ENCODE measurements at regions not wholly inside any gene's neighbourhood (a gene's known extent, or its start where the extent isn't known, plus 50 kb on each side); places are given as distances from the start of the nearest gene placed in this dataset.

GRCh38 chr3:76078101-76078500 lies 292.8 kb upstream of the ZNF717 start:
- H3K36me3 Mint-ChIP-seq: no peaks in the 10 kb centered on the region
- peaks cover 4% of the 10 kb centered on the region for H3K9me3 Mint-ChIP-seq
- no peaks in the 10 kb centered on the region for H3K4me1 Mint-ChIP-seq
- H3K27ac Mint-ChIP-seq: no peak overlapping the region
- no peak for DNase-seq
- H3K4me3 Mint-ChIP-seq: no peak overlapping the region
- no peaks in the 10 kb centered on the region for H3K27me3 Mint-ChIP-seq

- H3K27me3 Mint-ChIP-seq: no peaks in the 10 kb centered on the region
- no peaks in the 10 kb centered on the region for H3K4me1 Mint-ChIP-seq
- H3K4me3 Mint-ChIP-seq: no peak overlapping the region
- no peak for DNase-seq
- H3K36me3 Mint-ChIP-seq: no peaks in the 10 kb centered on the region
- peaks cover 9% of the 10 kb centered on the region for H3K9me3 Mint-ChIP-seq
- no peak overlapping the region for H3K27ac Mint-ChIP-seq
Observed at GRCh38 chr3:76083992-76084391, 298.6 kb upstream of the ZNF717 start.

GRCh38 chr3:76096036-76096435 lies 310.7 kb upstream of the ZNF717 start:
- Mint-ChIP-seq H3K27ac (no peak overlapping the region), H3K27me3 (no peaks in the 10 kb centered on the region), H3K36me3 (no peaks in the 10 kb centered on the region), H3K9me3 (peaks cover 3% of the 10 kb centered on the region), H3K4me1 (no peaks in the 10 kb centered on the region), H3K4me3 (no peak overlapping the region)
- DNase-seq: no peak

- Mint-ChIP-seq H3K4me3 (no peak overlapping the region), H3K27ac (no peak overlapping the region), H3K36me3 (no peaks in the 10 kb centered on the region), H3K4me1 (no peaks in the 10 kb centered on the region), H3K9me3 (peaks cover 5% of the 10 kb centered on the region), H3K27me3 (no peaks in the 10 kb centered on the region)
- DNase-seq: no peak
Observed at GRCh38 chr3:76096836-76097588, 311.7 kb upstream of the ZNF717 start.

GRCh38 chr3:76097589-76097969 lies 312.2 kb upstream of the ZNF717 start:
- Mint-ChIP-seq H3K4me3 (no peak overlapping the region), H3K27me3 (no peaks in the 10 kb centered on the region), H3K4me1 (no peaks in the 10 kb centered on the region), H3K36me3 (no peaks in the 10 kb centered on the region), H3K27ac (no peak overlapping the region), H3K9me3 (peaks cover 5% of the 10 kb centered on the region)
- no peak for DNase-seq

GRCh38 chr3:76099956-76100355 lies 314.6 kb upstream of the ZNF717 start:
- Mint-ChIP-seq H3K9me3 (peaks cover 5% of the 10 kb centered on the region), H3K4me3 (no peak overlapping the region), H3K36me3 (no peaks in the 10 kb centered on the region), H3K27me3 (no peaks in the 10 kb centered on the region), H3K27ac (no peak overlapping the region), H3K4me1 (no peaks in the 10 kb centered on the region)
- DNase-seq: no peak

- H3K27ac Mint-ChIP-seq: no peak overlapping the region
- H3K9me3 Mint-ChIP-seq: peaks cover 3% of the 10 kb centered on the region
- H3K27me3 Mint-ChIP-seq: no peaks in the 10 kb centered on the region
- H3K36me3 Mint-ChIP-seq: no peaks in the 10 kb centered on the region
- no peaks in the 10 kb centered on the region for H3K4me1 Mint-ChIP-seq
- DNase-seq: peak; percentile 2
- no peak overlapping the region for H3K4me3 Mint-ChIP-seq
Observed at GRCh38 chr3:76107935-76108570, 322.7 kb upstream of the ZNF717 start.

GRCh38 chr3:76111808-76112207 lies 326.5 kb upstream of the ZNF717 start:
- Mint-ChIP-seq H3K4me3 (no peak overlapping the region), H3K4me1 (no peaks in the 10 kb centered on the region), H3K27me3 (no peaks in the 10 kb centered on the region), H3K27ac (no peak overlapping the region), H3K9me3 (peaks cover 7% of the 10 kb centered on the region), H3K36me3 (no peaks in the 10 kb centered on the region)
- no peak for DNase-seq

- Mint-ChIP-seq H3K4me1 (no peaks in the 10 kb centered on the region), H3K36me3 (no peaks in the 10 kb centered on the region), H3K27ac (no peak overlapping the region), H3K4me3 (no peak overlapping the region), H3K27me3 (no peaks in the 10 kb centered on the region), H3K9me3 (no peaks in the 10 kb centered on the region)
- DNase-seq: no peak
Observed at GRCh38 chr3:76122007-76122406, 336.7 kb upstream of the ZNF717 start.

- Mint-ChIP-seq H3K27ac (no peak overlapping the region), H3K4me3 (no peak overlapping the region), H3K9me3 (peaks cover 2% of the 10 kb centered on the region), H3K36me3 (no peaks in the 10 kb centered on the region), H3K27me3 (no peaks in the 10 kb centered on the region), H3K4me1 (no peaks in the 10 kb centered on the region)
- no peak for DNase-seq
Observed at GRCh38 chr3:76129441-76129840, 344.1 kb upstream of the ZNF717 start.

- Mint-ChIP-seq H3K36me3 (no peaks in the 10 kb centered on the region), H3K4me1 (no peaks in the 10 kb centered on the region), H3K9me3 (peaks cover 3% of the 10 kb centered on the region), H3K27ac (no peak overlapping the region), H3K27me3 (no peaks in the 10 kb centered on the region), H3K4me3 (no peak overlapping the region)
- no peak for DNase-seq
Observed at GRCh38 chr3:76131396-76132153, 346.2 kb upstream of the ZNF717 start.

- Mint-ChIP-seq H3K27me3 (no peaks in the 10 kb centered on the region), H3K4me1 (no peaks in the 10 kb centered on the region), H3K27ac (no peak overlapping the region), H3K9me3 (peaks cover 3% of the 10 kb centered on the region), H3K36me3 (no peaks in the 10 kb centered on the region), H3K4me3 (no peak overlapping the region)
- DNase-seq: no peak
Observed at GRCh38 chr3:76132154-76132470, 346.8 kb upstream of the ZNF717 start.

DNA sequence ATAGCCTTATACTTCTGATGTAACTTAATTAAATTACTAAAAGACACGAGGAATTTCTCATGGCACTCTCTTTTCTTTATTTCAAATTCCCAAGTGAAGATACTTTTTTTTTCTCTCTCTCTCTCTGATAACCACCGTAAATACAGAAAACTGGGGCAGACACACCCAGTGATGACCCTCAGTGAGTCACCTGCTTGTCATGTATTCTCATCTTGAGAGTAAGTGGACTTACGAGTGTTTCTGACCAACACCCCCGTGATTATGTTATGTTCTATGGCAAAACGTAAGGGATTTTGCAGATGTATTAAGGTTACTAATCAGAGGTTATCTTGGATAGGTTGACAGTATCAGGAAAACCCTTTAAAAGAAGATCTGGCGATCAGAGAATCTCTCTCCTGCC lies 348.8 kb upstream of the ZNF717 start:
- H3K4me3 Mint-ChIP-seq: no peak overlapping the region
- H3K27me3 Mint-ChIP-seq: no peaks in the 10 kb centered on the region
- no peaks in the 10 kb centered on the region for H3K36me3 Mint-ChIP-seq
- no peaks in the 10 kb centered on the region for H3K4me1 Mint-ChIP-seq
- no peak for DNase-seq
- H3K9me3 Mint-ChIP-seq: peaks cover 3% of the 10 kb centered on the region
- H3K27ac Mint-ChIP-seq: no peak overlapping the region

GRCh38 chr3:76138921-76139320 lies 353.6 kb upstream of the ZNF717 start:
- no peaks in the 10 kb centered on the region for H3K4me1 Mint-ChIP-seq
- no peak for DNase-seq
- no peak overlapping the region for H3K4me3 Mint-ChIP-seq
- H3K36me3 Mint-ChIP-seq: no peaks in the 10 kb centered on the region
- peaks cover 2% of the 10 kb centered on the region for H3K9me3 Mint-ChIP-seq
- no peak overlapping the region for H3K27ac Mint-ChIP-seq
- H3K27me3 Mint-ChIP-seq: no peaks in the 10 kb centered on the region

DNA sequence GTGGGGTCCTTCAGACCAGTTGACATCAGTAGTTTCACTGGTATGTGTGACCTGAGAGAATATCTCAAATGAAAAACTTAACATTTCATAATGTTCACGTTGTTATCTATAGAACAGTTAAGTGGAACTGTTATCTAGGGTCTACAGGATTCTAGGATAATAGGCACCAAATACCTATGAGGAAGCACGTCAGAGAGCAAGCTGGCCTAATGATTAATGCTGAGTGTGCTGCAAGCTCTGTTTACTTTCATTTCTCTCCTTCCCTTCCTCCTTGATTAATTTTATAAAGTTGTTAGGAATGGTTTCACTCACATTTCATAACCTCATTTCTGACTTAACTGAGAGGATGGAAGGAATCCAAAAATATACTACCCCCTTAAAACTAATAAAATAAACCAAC lies 362.5 kb upstream of the ZNF717 start:
- no peak overlapping the region for H3K27ac Mint-ChIP-seq
- no peaks in the 10 kb centered on the region for H3K36me3 Mint-ChIP-seq
- H3K27me3 Mint-ChIP-seq: no peaks in the 10 kb centered on the region
- no peak overlapping the region for H3K4me3 Mint-ChIP-seq
- H3K9me3 Mint-ChIP-seq: peaks cover 3% of the 10 kb centered on the region
- H3K4me1 Mint-ChIP-seq: no peaks in the 10 kb centered on the region
- DNase-seq: no peak

GRCh38 chr3:76152028-76152427 lies 366.7 kb upstream of the ZNF717 start:
- DNase-seq: no peak
- H3K4me1 Mint-ChIP-seq: no peaks in the 10 kb centered on the region
- no peaks in the 10 kb centered on the region for H3K36me3 Mint-ChIP-seq
- H3K4me3 Mint-ChIP-seq: no peak overlapping the region
- H3K27me3 Mint-ChIP-seq: no peaks in the 10 kb centered on the region
- no peak overlapping the region for H3K27ac Mint-ChIP-seq
- peaks cover 6% of the 10 kb centered on the region for H3K9me3 Mint-ChIP-seq
